Hepatocyte (in vitro differentiated cells): ENCODE measurements at regions not wholly inside any gene's neighbourhood (a gene's known extent, or its start where the extent isn't known, plus 50 kb on each side); places are given as distances from the start of the nearest gene placed in this dataset.

Source experiments
- DNase-seq: peaks from one replicate; pipeline ENCODE4 v3.0.0-alpha.2; 2016; ENCODE audit warnings: low spot score
- H2AFZ ChIP-seq: fragments of 200-600 bp; sonication (generic); 2 replicates; pipeline ENCODE4 v1.6.0; 2016; ENCODE audit warnings: antibody characterized with exemption, mild to moderate bottlenecking
- H3K27ac ChIP-seq: fragments of 200-600 bp; sonication (generic); 2 replicates; pipeline ENCODE4 v1.5.1; 2016; ENCODE audit warnings: mild to moderate bottlenecking
- H3K27me3 ChIP-seq: fragments of 200-600 bp; sonication (generic); 2 replicates; pipeline ENCODE4 v1.6.1; 2016
- H3K36me3 ChIP-seq: fragments of 200-600 bp; sonication (generic); replicated peaks from 2 replicates; pipeline ENCODE4 v1.5.1; 2016; ENCODE audit warnings: low read depth; ENCODE audit not compliant: insufficient read depth
- H3K4me1 ChIP-seq: fragments of 200-600 bp; sonication (generic); 2 replicates; pipeline ENCODE4 v1.5.1; 2016; ENCODE audit warnings: mild to moderate bottlenecking, moderate library complexity; ENCODE audit not compliant: insufficient read depth
- H3K4me2 ChIP-seq: fragments of 200-600 bp; sonication (generic); 2 replicates; pipeline ENCODE4 v1.6.0; 2016
- H3K4me3 ChIP-seq: fragments of 200-600 bp; sonication (generic); 2 replicates; pipeline ENCODE4 v1.5.1; 2016; ENCODE audit warnings: mild to moderate bottlenecking
- H3K79me2 ChIP-seq: fragments of 200-600 bp; sonication (generic); 2 replicates; pipeline ENCODE4 v1.6.0; 2017; ENCODE audit warnings: mild to moderate bottlenecking
- H3K9me2 ChIP-seq: fragments of 200-600 bp; sonication (generic); replicated peaks from 2 replicates; pipeline ENCODE4 v1.6.0; 2017; ENCODE audit warnings: mild to moderate bottlenecking; ENCODE audit not compliant: insufficient read depth
- H3K9me3 ChIP-seq: fragments of 200-600 bp; sonication (generic); 2 replicates; pipeline ENCODE4 v1.5.1; 2016; ENCODE audit warnings: low read depth, mild to moderate bottlenecking
- H4K20me1 ChIP-seq: fragments of 200-600 bp; sonication (generic); 2 replicates; pipeline ENCODE4 v1.6.0; 2016; ENCODE audit warnings: mild to moderate bottlenecking; ENCODE audit not compliant: insufficient read depth, poor library complexity, severe bottlenecking
- EZH2 ChIP-seq: fragments of 200-600 bp; sonication (generic); IDR thresholded peaks from 2 replicates; pipeline ENCODE4 v1.6.1; 2016; ENCODE audit warnings: antibody characterized with exemption, mild to moderate bottlenecking, borderline replicate concordance
- EZH2phosphoT487 ChIP-seq: fragments of 200-600 bp; sonication (generic); IDR thresholded peaks from one replicate; pipeline ENCODE4 v1.6.1; 2018; ENCODE audit warnings: antibody characterized with exemption, mild to moderate bottlenecking, low read depth, moderate library complexity; ENCODE audit not compliant: unreplicated experiment, severe bottlenecking
- WGBS: methylation state at CpG from one replicate; pipeline ENCODE4 v1.1.6; 2016; ENCODE audit warnings: low lambda C conversion rate; ENCODE audit errors: missing lambda C conversion rate; 5-methylcytosine and 5-hydroxymethylcytosine counted together
- TF ChIP-seq, protein P1 (sequence below): fragments of 200-600 bp; sonication (generic); IDR thresholded peaks from 2 replicates; pipeline ENCODE4 v1.5.1; 2016; ENCODE audit warnings: antibody characterized with exemption, mild to moderate bottlenecking; ENCODE audit not compliant: poor library complexity

GRCh38 chr12:124502379-124502778, 65.0 kb downstream of the NCOR2 start:
- 97% methylated on average over 10 of the region's 10 CpGs for WGBS
- no peak overlapping the region for H3K4me3 ChIP-seq
- no peaks in the 10 kb centered on the region for H3K27me3 ChIP-seq
- H3K79me2 ChIP-seq: peaks cover 96% of the 10 kb centered on the region
- peaks cover 78% of the 10 kb centered on the region for H3K4me1 ChIP-seq
- H3K27ac ChIP-seq: no peak overlapping the region
- H3K9me2 ChIP-seq: no peaks in the 10 kb centered on the region
- TF ChIP-seq EZH2: no peak
- TF ChIP-seq EZH2phosphoT487: no peak
- TF ChIP-seq, protein P1, sequence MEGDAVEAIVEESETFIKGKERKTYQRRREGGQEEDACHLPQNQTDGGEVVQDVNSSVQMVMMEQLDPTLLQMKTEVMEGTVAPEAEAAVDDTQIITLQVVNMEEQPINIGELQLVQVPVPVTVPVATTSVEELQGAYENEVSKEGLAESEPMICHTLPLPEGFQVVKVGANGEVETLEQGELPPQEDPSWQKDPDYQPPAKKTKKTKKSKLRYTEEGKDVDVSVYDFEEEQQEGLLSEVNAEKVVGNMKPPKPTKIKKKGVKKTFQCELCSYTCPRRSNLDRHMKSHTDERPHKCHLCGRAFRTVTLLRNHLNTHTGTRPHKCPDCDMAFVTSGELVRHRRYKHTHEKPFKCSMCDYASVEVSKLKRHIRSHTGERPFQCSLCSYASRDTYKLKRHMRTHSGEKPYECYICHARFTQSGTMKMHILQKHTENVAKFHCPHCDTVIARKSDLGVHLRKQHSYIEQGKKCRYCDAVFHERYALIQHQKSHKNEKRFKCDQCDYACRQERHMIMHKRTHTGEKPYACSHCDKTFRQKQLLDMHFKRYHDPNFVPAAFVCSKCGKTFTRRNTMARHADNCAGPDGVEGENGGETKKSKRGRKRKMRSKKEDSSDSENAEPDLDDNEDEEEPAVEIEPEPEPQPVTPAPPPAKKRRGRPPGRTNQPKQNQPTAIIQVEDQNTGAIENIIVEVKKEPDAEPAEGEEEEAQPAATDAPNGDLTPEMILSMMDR: no peak
- no peaks in the 10 kb centered on the region for H3K9me3 ChIP-seq
- no peak overlapping the region for H2AFZ ChIP-seq
- no peaks in the 10 kb centered on the region for H3K36me3 ChIP-seq
- no peak overlapping the region for H3K4me2 ChIP-seq
- peaks cover 71% of the 10 kb centered on the region for H4K20me1 ChIP-seq
- DNase-seq: no peak

DNA sequence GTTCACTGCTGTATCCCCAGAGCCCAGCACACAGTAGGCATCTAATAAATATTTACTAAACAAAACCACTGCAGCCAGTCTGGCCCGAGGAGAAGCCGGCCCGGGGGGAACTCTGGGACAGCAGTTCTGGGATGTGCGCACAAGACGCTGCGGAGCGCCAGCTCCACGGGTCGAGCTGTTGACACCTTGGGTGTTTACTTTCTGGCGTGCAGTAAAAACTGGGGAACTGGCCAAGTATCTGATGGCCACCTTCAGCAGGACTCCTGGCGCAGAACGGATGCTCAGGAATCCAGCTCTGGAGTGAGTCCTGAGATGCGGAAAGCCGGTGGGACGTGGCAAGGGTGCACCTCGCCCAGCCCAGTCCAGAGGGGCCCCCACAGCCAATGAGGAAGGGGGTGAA, 65.6 kb downstream of the NCOR2 start:
- Histone ChIP-seq H3K79me2 (peaks cover 96% of the 10 kb centered on the region), H3K4me2 (no peak overlapping the region), H2AFZ (no peak overlapping the region), H3K9me3 (no peaks in the 10 kb centered on the region), H3K4me3 (no peak overlapping the region), H3K27ac (peak overlapping the region; percentile 79), H3K9me2 (no peaks in the 10 kb centered on the region), H3K36me3 (no peaks in the 10 kb centered on the region), H3K27me3 (no peaks in the 10 kb centered on the region), H4K20me1 (peaks cover 73% of the 10 kb centered on the region), H3K4me1 (peaks cover 75% of the 10 kb centered on the region)
- no peak for DNase-seq
- WGBS: 68% methylated on average over 16 of the region's 16 CpGs
- TF ChIP-seq EZH2: no peak
- TF ChIP-seq, protein P1: no peak
- no peak for TF ChIP-seq EZH2phosphoT487

DNA sequence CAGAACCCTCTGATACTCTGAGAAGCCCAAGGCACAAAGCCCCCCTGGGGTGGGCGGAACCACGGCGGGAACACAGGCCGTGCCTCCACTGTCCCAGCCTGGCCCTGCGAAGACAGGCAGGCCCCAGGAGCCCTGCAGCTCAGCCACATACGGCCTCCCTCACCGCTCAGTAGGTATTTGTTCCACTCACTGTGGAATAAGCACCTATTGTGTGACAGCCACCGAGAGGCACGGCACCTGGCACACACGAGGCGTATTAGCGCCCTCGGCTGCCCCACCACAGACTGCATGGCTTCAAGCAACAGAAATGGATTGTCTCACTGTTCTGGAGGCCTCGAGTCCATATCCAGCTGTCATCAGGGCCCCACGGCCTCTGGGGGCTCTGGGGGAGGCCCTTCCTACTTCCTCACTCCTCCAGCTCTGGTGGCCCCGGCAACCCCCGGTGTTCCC, 66.3 kb downstream of the NCOR2 start:
- Histone ChIP-seq H2AFZ (no peak overlapping the region), H3K9me2 (no peaks in the 10 kb centered on the region), H3K27ac (peak overlapping the region; percentile 79), H3K4me2 (peak overlapping the region; percentile 18), H3K4me1 (peaks cover 68% of the 10 kb centered on the region), H3K9me3 (no peaks in the 10 kb centered on the region), H4K20me1 (peaks cover 75% of the 10 kb centered on the region), H3K27me3 (no peaks in the 10 kb centered on the region), H3K36me3 (no peaks in the 10 kb centered on the region), H3K4me3 (no peak overlapping the region), H3K79me2 (peaks cover 96% of the 10 kb centered on the region)
- WGBS: 67% methylated on average over 16 of the region's 17 CpGs
- DNase-seq: no peak
- TF ChIP-seq, protein P1: no peak
- TF ChIP-seq EZH2: no peak

DNA sequence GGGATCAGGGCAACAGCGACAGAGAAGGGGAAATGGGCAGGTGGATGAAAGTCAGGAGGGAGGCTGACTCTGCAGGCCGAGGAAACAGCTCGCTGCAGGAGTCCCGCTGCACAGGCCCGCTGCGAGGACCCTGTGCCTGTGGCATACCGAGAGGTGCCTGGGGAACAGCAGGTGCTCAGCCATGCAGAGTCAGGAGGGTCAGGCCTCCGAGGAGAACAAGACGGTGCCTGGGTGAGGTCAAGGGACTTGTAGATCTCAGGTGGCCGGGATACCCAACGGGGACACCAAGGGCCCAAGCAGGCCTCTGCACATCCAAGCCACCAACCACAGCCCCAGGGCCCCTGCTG, 67.5 kb downstream of the NCOR2 start:
- Histone ChIP-seq H3K27me3 (no peaks in the 10 kb centered on the region), H3K36me3 (no peaks in the 10 kb centered on the region), H3K4me2 (no peak overlapping the region), H3K9me3 (no peaks in the 10 kb centered on the region), H3K27ac (peak overlapping the region; percentile 79), H3K9me2 (no peaks in the 10 kb centered on the region), H2AFZ (no peak overlapping the region), H3K4me3 (no peak overlapping the region), H3K4me1 (peaks cover 56% of the 10 kb centered on the region), H3K79me2 (peaks cover 96% of the 10 kb centered on the region), H4K20me1 (peaks cover 73% of the 10 kb centered on the region)
- 88% methylated on average over 8 of the region's 11 CpGs for WGBS
- no peak for DNase-seq
- TF ChIP-seq, protein P1: no peak
